Activated T-helper 9 cell treated with anti-CD3 and anti-CD28 coated beads, Interleukin-2, amount 50 U/mL, for 16 hours (primary cell): ENCODE measurements at regions not wholly inside any gene's neighbourhood (a gene's known extent, or its start where the extent isn't known, plus 50 kb on each side); places are given as distances from the start of the nearest gene placed in this dataset.

Experiments used
- DNase-seq: peaks from one replicate; pipeline ENCODE4 v3.0.0-alpha.2; 2020; ENCODE audit warnings: low read depth

- DNase-seq: no peak
Observed at GRCh38 chr6:112801468-112802080, 454.4 kb downstream of the RFPL4B start.

GRCh38 chr6:112802144-112802543 lies 455.0 kb downstream of the RFPL4B start:
- DNase-seq: no peak

- no peak for DNase-seq
Observed at GRCh38 chr6:112804638-112805330, 457.7 kb downstream of the RFPL4B start.

- no peak for DNase-seq
Observed at GRCh38 chr6:112806163-112806865, 459.2 kb downstream of the RFPL4B start.

GRCh38 chr6:112821476-112821875 lies 474.3 kb downstream of the RFPL4B start:
- no peak for DNase-seq

- no peak for DNase-seq
Observed at GRCh38 chr6:112822769-112823168, 475.6 kb downstream of the RFPL4B start.

GRCh38 chr6:112827793-112828192 lies 480.7 kb downstream of the RFPL4B start:
- DNase-seq: no peak

- no peak for DNase-seq
Observed at GRCh38 chr6:112831022-112831421, 483.9 kb downstream of the RFPL4B start.

- no peak for DNase-seq
Observed at GRCh38 chr6:112833581-112834131, 486.5 kb downstream of the RFPL4B start.

- no peak for DNase-seq
Observed at GRCh38 chr6:112835078-112835477, 487.9 kb downstream of the RFPL4B start.

- no peak for DNase-seq
Observed at GRCh38 chr6:112839525-112839961, 492.4 kb downstream of the RFPL4B start.

- DNase-seq: no peak
Observed at GRCh38 chr6:112841553-112842329, 494.6 kb downstream of the RFPL4B start.

GRCh38 chr6:112842330-112842685 lies 495.2 kb downstream of the RFPL4B start:
- DNase-seq: no peak

- DNase-seq: no peak
Observed at GRCh38 chr6:112846681-112847080, 499.6 kb downstream of the RFPL4B start.

GRCh38 chr6:112851146-112851545 lies 504.0 kb downstream of the RFPL4B start:
- DNase-seq: no peak

- no peak for DNase-seq
Observed at GRCh38 chr6:112853162-112853561, 506.0 kb downstream of the RFPL4B start.

GRCh38 chr6:112863753-112864152 lies 516.6 kb downstream of the RFPL4B start:
- DNase-seq: no peak

- DNase-seq: no peak
Observed at GRCh38 chr6:112865131-112865530, 518.0 kb downstream of the RFPL4B start.

GRCh38 chr6:112874881-112875280 lies 527.8 kb downstream of the RFPL4B start:
- DNase-seq: no peak

- DNase-seq: no peak
Observed at GRCh38 chr6:112877134-112878100, 530.3 kb downstream of the RFPL4B start.

GRCh38 chr6:112879920-112880413 lies 532.8 kb downstream of the RFPL4B start:
- DNase-seq: no peak
